ENCODE measurements at regions not wholly inside any gene's neighbourhood (a gene's known extent, or its start where the extent isn't known, plus 50 kb on each side); places are given as distances from the start of the nearest gene placed in this dataset.
"Not testable (repeated sequence)": the region's sequence is repeated elsewhere in the genome, so short reads cannot be mapped to it uniquely, and the experiment has no call there.

GRCh38 chr6:12527339-12527738 lies 189.2 kb upstream of the PHACTR1 start:
- DNase-seq: no peak

- DNase-seq: no peak
These were observed 188.4 kb upstream of the PHACTR1 start for GRCh38 chr6:12528136-12528535.

GRCh38 chr6:12528581-12529363 lies 187.8 kb upstream of the PHACTR1 start:
- DNase-seq: no peak

GRCh38 chr6:12529364-12530019 lies 187.1 kb upstream of the PHACTR1 start:
- DNase-seq: no peak

GRCh38 chr6:12530345-12530744 lies 186.2 kb upstream of the PHACTR1 start:
- DNase-seq: no peak

GRCh38 chr6:12533586-12533985 lies 183.0 kb upstream of the PHACTR1 start:
- DNase-seq: no peak

- no peak for DNase-seq
These were observed 182.3 kb upstream of the PHACTR1 start for GRCh38 chr6:12534069-12534853.

GRCh38 chr6:12535586-12536314 lies 180.8 kb upstream of the PHACTR1 start:
- no peak for DNase-seq

- no peak for DNase-seq
These were observed 180.2 kb upstream of the PHACTR1 start for GRCh38 chr6:12536416-12536815.

- no peak for DNase-seq
These were observed 179.2 kb upstream of the PHACTR1 start for GRCh38 chr6:12537389-12537788.

- DNase-seq: no peak
These were observed 177.6 kb upstream of the PHACTR1 start for GRCh38 chr6:12538881-12539357.

GRCh38 chr6:12542319-12543115 lies 174.1 kb upstream of the PHACTR1 start:
- not testable (repeated sequence) for DNase-seq

GRCh38 chr6:12543953-12544352 lies 172.6 kb upstream of the PHACTR1 start:
- DNase-seq: no peak

GRCh38 chr6:12544821-12545565 lies 171.6 kb upstream of the PHACTR1 start:
- no peak for DNase-seq

- no peak for DNase-seq
These were observed 170.8 kb upstream of the PHACTR1 start for GRCh38 chr6:12545619-12546409.

GRCh38 chr6:12546410-12547002 lies 170.1 kb upstream of the PHACTR1 start:
- no peak for DNase-seq

- no peak for DNase-seq
These were observed 168.0 kb upstream of the PHACTR1 start for GRCh38 chr6:12548526-12548925.

- DNase-seq: not testable (repeated sequence)
These were observed 167.1 kb upstream of the PHACTR1 start for GRCh38 chr6:12549445-12549844.

GRCh38 chr6:12554820-12555219 lies 161.7 kb upstream of the PHACTR1 start:
- DNase-seq: not testable (repeated sequence)

- no peak for DNase-seq
These were observed 161.3 kb upstream of the PHACTR1 start for GRCh38 chr6:12555267-12555666.
